ENCODE measurements at regions not wholly inside any gene's neighbourhood (a gene's known extent, or its start where the extent isn't known, plus 50 kb on each side); places are given as distances from the start of the nearest gene placed in this dataset.

GRCh38 chr2:203645831-203646230 lies 60.6 kb upstream of the CD28 start:
- no peak overlapping the region for H3K27ac ChIP-seq
- no peak for TF ChIP-seq CTCF (IDR thresholded peaks at IDR 0.05)
- DNase-seq (ENCODE audit: low spot score): no peak
- no peak overlapping the region for H3K4me3 ChIP-seq

GRCh38 chr2:203646266-203646864 lies 60.1 kb upstream of the CD28 start:
- Histone ChIP-seq H3K27ac (no peak overlapping the region), H3K4me3 (no peak overlapping the region)
- no peak for TF ChIP-seq CTCF (IDR thresholded peaks at IDR 0.05)
- DNase-seq (ENCODE audit: low spot score): no peak

- Histone ChIP-seq H3K4me3 (no peak overlapping the region), H3K27ac (no peak overlapping the region)
- DNase-seq (ENCODE audit: low spot score): no peak
- TF ChIP-seq CTCF (IDR thresholded peaks at IDR 0.05): no peak
These were observed 59.5 kb upstream of the CD28 start for GRCh38 chr2:203646961-203647360.

GRCh38 chr2:203647579-203647978 lies 58.9 kb upstream of the CD28 start:
- TF ChIP-seq CTCF (IDR thresholded peaks at IDR 0.05): no peak
- no peak for DNase-seq (ENCODE audit: low spot score)
- Histone ChIP-seq H3K27ac (no peak overlapping the region), H3K4me3 (no peak overlapping the region)

- no peak for DNase-seq (ENCODE audit: low spot score)
- Histone ChIP-seq H3K4me3 (no peak overlapping the region), H3K27ac (peak overlapping the region in 1 of 2 donors; percentile 3)
- TF ChIP-seq CTCF (IDR thresholded peaks at IDR 0.05): no peak
These were observed 58.2 kb upstream of the CD28 start for GRCh38 chr2:203648273-203648672.

GRCh38 chr2:203649176-203649814 lies 57.1 kb upstream of the CD28 start:
- no peak for DNase-seq (ENCODE audit: low spot score)
- no peak overlapping the region for H3K4me3 ChIP-seq
- no peak for TF ChIP-seq CTCF (IDR thresholded peaks at IDR 0.05)
- H3K27ac ChIP-seq: peak overlapping the region; percentile 22 to 62

Data from coronary artery (tissue), 2 donors.